ENCODE measurements at regions not wholly inside any gene's neighbourhood (a gene's known extent, or its start where the extent isn't known, plus 50 kb on each side); places are given as distances from the start of the nearest gene placed in this dataset.
"Not testable (repeated sequence)": the region's sequence is repeated elsewhere in the genome, so short reads cannot be mapped to it uniquely, and the experiment has no call there.

- no peak for DNase-seq (ENCODE audit: low read depth)
Measured at GRCh38 chr1:19591482-19592091, 52.5 kb upstream of the NBL1 start.

GRCh38 chr1:19585507-19585906 lies 58.6 kb upstream of the NBL1 start:
- DNase-seq (ENCODE audit: low read depth) = no peak

GRCh38 chr1:19582318-19582717 lies 61.8 kb upstream of the NBL1 start:
- DNase-seq (ENCODE audit: low read depth) = peak; percentile 61

- DNase-seq (ENCODE audit: low read depth) = no peak
Measured at GRCh38 chr1:19581381-19581780, 62.7 kb upstream of the NBL1 start.

- no peak for DNase-seq (ENCODE audit: low read depth)
Measured at GRCh38 chr1:19577561-19577960, 66.5 kb upstream of the NBL1 start.

GRCh38 chr1:19577036-19577435 lies 67.1 kb upstream of the NBL1 start:
- no peak for DNase-seq (ENCODE audit: low read depth)

GRCh38 chr1:19569786-19570185 lies 74.3 kb upstream of the NBL1 start:
- no peak for DNase-seq (ENCODE audit: low read depth)

GRCh38 chr1:19567041-19567440 lies 77.1 kb upstream of the NBL1 start:
- no peak for DNase-seq (ENCODE audit: low read depth)

GRCh38 chr1:19564366-19564765 lies 79.0 kb upstream of the CAPZB start:
- DNase-seq (ENCODE audit: low read depth) = no peak

GRCh38 chr1:19563324-19564097 lies 78.2 kb upstream of the CAPZB start:
- DNase-seq (ENCODE audit: low read depth) = no peak

- DNase-seq (ENCODE audit: low read depth) = no peak
Measured at GRCh38 chr1:19562847-19563246, 77.5 kb upstream of the CAPZB start.

- no peak for DNase-seq (ENCODE audit: low read depth)
Measured at GRCh38 chr1:19560480-19560879, 75.1 kb upstream of the CAPZB start.

GRCh38 chr1:19559641-19560040 lies 74.3 kb upstream of the CAPZB start:
- DNase-seq (ENCODE audit: low read depth) = no peak

GRCh38 chr1:19557609-19558051 lies 72.3 kb upstream of the CAPZB start:
- no peak for DNase-seq (ENCODE audit: low read depth)

GRCh38 chr1:19554090-19554489 lies 68.8 kb upstream of the CAPZB start:
- no peak for DNase-seq (ENCODE audit: low read depth)

GRCh38 chr1:19552291-19553010 lies 67.1 kb upstream of the CAPZB start:
- no peak for DNase-seq (ENCODE audit: low read depth)

GRCh38 chr1:19551837-19552236 lies 66.5 kb upstream of the CAPZB start:
- not testable (repeated sequence) for DNase-seq (ENCODE audit: low read depth)

- DNase-seq (ENCODE audit: low read depth) = not testable (repeated sequence)
Measured at GRCh38 chr1:19550437-19550836, 65.1 kb upstream of the CAPZB start.

- DNase-seq (ENCODE audit: low read depth) = no peak
Measured at GRCh38 chr1:19547814-19548213, 62.5 kb upstream of the CAPZB start.

GRCh38 chr1:19536519-19536918 lies 51.2 kb upstream of the CAPZB start:
- DNase-seq (ENCODE audit: low read depth) = no peak

GRCh38 chr1:19535214-19535613 lies 49.9 kb upstream of the CAPZB start:
- no peak for DNase-seq (ENCODE audit: low read depth)
